SK-N-SH (cell line): ENCODE measurements at regions not wholly inside any gene's neighbourhood (a gene's known extent, or its start where the extent isn't known, plus 50 kb on each side); places are given as distances from the start of the nearest gene placed in this dataset.

Source experiments
- CTCF ChIA-PET: fragments of 300-600, 350-600 bp; formaldehyde crosslinking; extraction: SDS; loops from one replicate; lab custom pipeline; 2021; lab: Yijun Ruan, JAX
- POLR2A ChIA-PET: fragments of 350-600 bp; sonication (Branson Sonifier 250); formaldehyde crosslinking; extraction: SDS; loops from one replicate; lab custom pipeline; 2020; ENCODE audit warnings: antibody characterized with exemption, inconsistent platforms; lab: Yijun Ruan, JAX
- DNase-seq: peaks from one replicate; pipeline ENCODE4 v3.0.0; 2012
- H2AFZ ChIP-seq: fragments of 200-600 bp; sonication (generic); 2 replicates; pipeline ENCODE4 v1.8.1; 2016; ENCODE audit warnings: antibody characterized with exemption, mild to moderate bottlenecking, low read depth
- H3F3A ChIP-seq: fragments of 200-600 bp; sonication (generic); replicated peaks from 2 replicates; pipeline ENCODE3; 2016; ENCODE audit warnings: antibody characterized with exemption, mild to moderate bottlenecking; ENCODE audit not compliant: insufficient read depth
- H3K27ac ChIP-seq, 2 experiments: fragments of 200-500 bp in 1 of 2; fragments of 200-600 bp in 1 of 2; sonication (Bioruptor generic) in 1 of 2; sonication (generic), shearing (Covaris generic) in 1 of 2; 2 replicates each; pipeline versions ENCODE4 v1.5.1 to v1.6.1; 2014 to 2016; ENCODE audit warnings: low read depth in 2 of 2, inconsistent platforms in 1 of 2, low read length in 1 of 2, mild to moderate bottlenecking in 1 of 2, mixed read lengths in 1 of 2
- H3K27me3 ChIP-seq: fragments of 200-600 bp; sonication (generic), shearing (Covaris generic); 2 replicates; pipeline ENCODE4 v1.6.1; 2016; ENCODE audit warnings: mixed run types; ENCODE audit not compliant: insufficient read depth
- H3K36me3 ChIP-seq, 2 experiments: fragments of 200-500 bp in 1 of 2; fragments of 200-600 bp in 1 of 2; sonication (Bioruptor generic) in 1 of 2; sonication (generic) in 1 of 2; replicated peaks in 1 of 2; 2 replicates each; pipeline versions ENCODE3 to v1.5.1; 2014 to 2016; ENCODE audit warnings: low read length in 1 of 2, mild to moderate bottlenecking in 1 of 2; ENCODE audit not compliant: insufficient read depth in 2 of 2, control insufficient read depth in 1 of 2
- H3K4me1 ChIP-seq, 2 experiments: fragments of 200-500 bp in 1 of 2; fragments of 200-600 bp in 1 of 2; sonication (Bioruptor generic) in 1 of 2; sonication (generic), shearing (Covaris generic) in 1 of 2; 2 replicates each; pipeline versions ENCODE4 v1.5.1 to v1.6.1; 2014 to 2016; ENCODE audit warnings: low read depth in 1 of 2, low read length in 1 of 2, mixed run types in 1 of 2; ENCODE audit not compliant: insufficient read depth in 2 of 2, control insufficient read depth in 1 of 2
- H3K4me2 ChIP-seq: fragments of 200-600 bp; sonication (generic), shearing (Covaris generic); 2 replicates; pipeline ENCODE4 v1.6.1; 2017; ENCODE audit warnings: mixed run types
- H3K4me3 ChIP-seq, 2 experiments: fragments of 200-500 bp in 1 of 2; fragments of 200-600 bp in 1 of 2; sonication (Bioruptor generic) in 1 of 2; sonication (generic), shearing (Covaris generic) in 1 of 2; 2 replicates each; pipeline versions ENCODE4 v1.5.1 to v1.8.1; 2014 to 2016; ENCODE audit warnings: low read depth in 2 of 2, inconsistent platforms in 1 of 2, low read length in 1 of 2, mild to moderate bottlenecking in 1 of 2, mixed read lengths in 1 of 2, moderate library complexity in 1 of 2
- H3K79me2 ChIP-seq: fragments of 200-600 bp; sonication (generic); 2 replicates; pipeline ENCODE4 v1.8.1; 2017; ENCODE audit warnings: mild to moderate bottlenecking; ENCODE audit not compliant: insufficient read depth
- H3K9ac ChIP-seq: fragments of 200-600 bp; sonication (generic); 2 replicates; pipeline ENCODE4 v1.6.1; 2017; ENCODE audit warnings: mixed run types
- H3K9me2 ChIP-seq: fragments of 200-600 bp; sonication (generic); 2 replicates; pipeline ENCODE4 v1.6.1; 2017; ENCODE audit warnings: mixed run types
- H3K9me3 ChIP-seq: fragments of 200-600 bp; sonication (generic); 2 replicates; pipeline ENCODE4 v1.6.1; 2017; ENCODE audit warnings: mixed run types, mild to moderate bottlenecking, moderate library complexity
- H4K20me1 ChIP-seq: fragments of 200-600 bp; sonication (generic); 2 replicates; pipeline ENCODE4 v1.6.1; 2017; ENCODE audit warnings: mild to moderate bottlenecking, mixed run types; ENCODE audit not compliant: insufficient read depth
- ELF1 ChIP-seq: IDR thresholded peaks from 2 replicates; pipeline ENCODE4 v1.4.0; 2012
- EP300 ChIP-seq, 2 experiments: IDR thresholded peaks; 2 replicates each; pipeline versions ENCODE4 v1.4.0 to v1.6.1; 2012; ENCODE audit warnings: borderline replicate concordance in 1 of 2, low read depth in 1 of 2, low read length in 1 of 2
- FOXM1 ChIP-seq: IDR thresholded peaks from 2 replicates; pipeline ENCODE4 v1.4.0; 2012; ENCODE audit warnings: low read depth, mild to moderate bottlenecking
- GATA2 ChIP-seq: sonication (generic); formaldehyde crosslinking; IDR thresholded peaks from 2 replicates; pipeline ENCODE4 v1.5.0; 2020; ENCODE audit warnings: mild to moderate bottlenecking, missing genetic modification reagents
- IRF3 ChIP-seq: fragments of 150-350 bp; IDR thresholded peaks from 2 replicates; pipeline ENCODE4 v1.6.1; 2016; ENCODE audit warnings: mild to moderate bottlenecking, low read depth, low read length
- JUND ChIP-seq: IDR thresholded peaks from 2 replicates; pipeline ENCODE4 v1.4.0; 2012
- MEF2A ChIP-seq: IDR thresholded peaks from 2 replicates; pipeline ENCODE4 v1.4.0; 2012; ENCODE audit warnings: low read depth, borderline replicate concordance
- POLR2AphosphoS5 ChIP-seq: IDR thresholded peaks from 2 replicates; pipeline ENCODE4 v1.6.1; 2012; ENCODE audit warnings: low read depth, low read length
- RFX5 ChIP-seq: IDR thresholded peaks from 2 replicates; pipeline ENCODE4 v1.6.1; 2012; ENCODE audit warnings: mild to moderate bottlenecking, improper control_type of control experiment, low read length
- RXRA ChIP-seq: IDR thresholded peaks from 2 replicates; pipeline ENCODE4 v1.4.0; 2012; ENCODE audit warnings: low read depth, mild to moderate bottlenecking, borderline replicate concordance
- SIN3A ChIP-seq: IDR thresholded peaks from 2 replicates; pipeline ENCODE4 v1.6.1; 2012; ENCODE audit warnings: low read depth, mild to moderate bottlenecking, low read length, moderate library complexity, borderline replicate concordance
- SMC3 ChIP-seq: IDR thresholded peaks from 2 replicates; pipeline ENCODE4 v1.6.1; 2012; ENCODE audit warnings: low read depth, low read length, improper control_type of control experiment
- TAF1 ChIP-seq: IDR thresholded peaks from 2 replicates; pipeline ENCODE4 v1.6.1; 2012; ENCODE audit warnings: low read depth, mild to moderate bottlenecking, low read length, moderate library complexity, borderline replicate concordance
- TEAD4 ChIP-seq: IDR thresholded peaks from 2 replicates; pipeline ENCODE4 v1.4.0; 2012; ENCODE audit warnings: mild to moderate bottlenecking, borderline replicate concordance; ENCODE audit not compliant: insufficient read depth
- USF2 ChIP-seq: fragments of 150-350 bp; IDR thresholded peaks from 2 replicates; pipeline ENCODE4 v1.6.1; 2017; ENCODE audit warnings: antibody characterized with exemption, low read length, low read depth, borderline replicate concordance
- YY1 ChIP-seq: IDR thresholded peaks from 2 replicates; pipeline ENCODE4 v1.4.0; 2012; ENCODE audit warnings: low read depth, mild to moderate bottlenecking
- ZBTB33 ChIP-seq: IDR thresholded peaks from 2 replicates; pipeline ENCODE4 v1.4.0; 2012; ENCODE audit warnings: low read depth, borderline replicate concordance
- WGBS: methylation state at CpG from one replicate; pipeline ENCODE4 v1.1.6; 2017; ENCODE audit warnings: low lambda C conversion rate; 5-methylcytosine and 5-hydroxymethylcytosine counted together

GRCh38 chr4:151564321-151564720, 155.3 kb downstream of the FHIP1A start:
- H3K27me3 ChIP-seq = no peaks in the 10 kb centered on the region
- ChIA-PET CTCF (interaction anchor here (0.6 to 1.3 kb wide), 2 partner anchors 39 to 359 kb away, joined by 3 to 4 read pairs; no protein-coding TSS in a partner anchor), POLR2A (no interaction called here)
- no peak overlapping the region for H2AFZ ChIP-seq
- H3K9me2 ChIP-seq = no peaks in the 10 kb centered on the region
- H3K9me3 ChIP-seq = no peaks in the 10 kb centered on the region
- H3K9ac ChIP-seq = no peak overlapping the region
- DNase-seq = no peak
- H3K4me1 ChIP-seq = peaks cover 0 to 2% of the 10 kb centered on the region in 2 experiments; a peak in 1 of 4 replicates
- 96% methylated on average over 2 of the region's 2 CpGs for WGBS
- peak overlapping the region in 1 of 2 experiments; percentile 23; a peak in 1 of 4 replicates for H3K27ac ChIP-seq
- H3K79me2 ChIP-seq = no peaks in the 10 kb centered on the region
- no peaks in the 10 kb centered on the region for H3F3A ChIP-seq
- TF ChIP-seq IRF3 (no peak), RXRA (no peak)
- H4K20me1 ChIP-seq = no peaks in the 10 kb centered on the region
- H3K4me2 ChIP-seq = no peak overlapping the region
- no peaks in the 10 kb centered on the region for H3K36me3 ChIP-seq
- no peak overlapping the region for H3K4me3 ChIP-seq

GRCh38 chr4:151565583-151565982, 156.6 kb downstream of the FHIP1A start:
- CTCF ChIA-PET = no interaction called here
- 80% methylated on average over 3 of the region's 3 CpGs for WGBS
- POLR2A ChIA-PET = no interaction called here

GRCh38 chr4:151566053-151566452, 157.1 kb downstream of the FHIP1A start:
- DNase-seq = no peak
- Histone ChIP-seq H3F3A (no peaks in the 10 kb centered on the region), H3K4me3 (no peak overlapping the region), H3K4me1 (peaks cover 0 to 2% of the 10 kb centered on the region in 2 experiments; a peak in 1 of 4 replicates), H3K79me2 (no peaks in the 10 kb centered on the region), H3K36me3 (no peaks in the 10 kb centered on the region), H3K27ac (no peak overlapping the region), H3K9me2 (no peaks in the 10 kb centered on the region), H4K20me1 (no peaks in the 10 kb centered on the region), H3K27me3 (no peaks in the 10 kb centered on the region), H3K4me2 (no peak overlapping the region), H2AFZ (no peak overlapping the region), H3K9me3 (no peaks in the 10 kb centered on the region), H3K9ac (no peak overlapping the region)
- 87% methylated on average over 3 of the region's 3 CpGs for WGBS
- CTCF ChIA-PET = no interaction called here
- POLR2A ChIA-PET = no interaction called here
- no peak for TF ChIP-seq IRF3
- TF ChIP-seq TAF1 = no peak
- no peak for TF ChIP-seq YY1
- no peak for TF ChIP-seq EP300 (IDR thresholded peaks at IDR 0.05; ENCODE audit: borderline replicate concordance in 1 of 2, low read depth in 1 of 2, low read length in 1 of 2)
- no peak for TF ChIP-seq ELF1
- no peak for TF ChIP-seq SIN3A
- TF ChIP-seq RFX5 = no peak
- no peak for TF ChIP-seq TEAD4
- no peak for TF ChIP-seq SMC3
- TF ChIP-seq MEF2A = no peak
- no peak for TF ChIP-seq ZBTB33
- TF ChIP-seq GATA2 = no peak
- no peak for TF ChIP-seq JUND

More at GRCh38 chr4:151565583-151565982, 156.6 kb downstream of the FHIP1A start:
- Histone ChIP-seq H3K9ac (no peak overlapping the region), H3K27me3 (no peaks in the 10 kb centered on the region), H3K4me2 (no peak overlapping the region), H3K4me1 (peaks cover 0 to 2% of the 10 kb centered on the region in 2 experiments; a peak in 1 of 4 replicates), H3K79me2 (no peaks in the 10 kb centered on the region), H3K9me3 (no peaks in the 10 kb centered on the region)
- TF ChIP-seq FOXM1 (no peak), USF2 (no peak), POLR2AphosphoS5 (no peak), EP300 (IDR thresholded peaks at IDR 0.05; ENCODE audit: borderline replicate concordance in 1 of 2, low read depth in 1 of 2, low read length in 1 of 2) (no peak)
- TF ChIP-seq, all 33 proteins: peak for 0
- no peak overlapping the region for H2AFZ ChIP-seq
- no peak overlapping the region for H3K4me3 ChIP-seq
- no peaks in the 10 kb centered on the region for H4K20me1 ChIP-seq
- DNase-seq = no peak
- H3K9me2 ChIP-seq = no peaks in the 10 kb centered on the region
- H3K27ac ChIP-seq = no peak overlapping the region
- H3F3A ChIP-seq = no peaks in the 10 kb centered on the region
- no peaks in the 10 kb centered on the region for H3K36me3 ChIP-seq
